Endothelial cell of umbilical vein (primary cell): ENCODE measurements at regions not wholly inside any gene's neighbourhood (a gene's known extent, or its start where the extent isn't known, plus 50 kb on each side); places are given as distances from the start of the nearest gene placed in this dataset.

Source experiments
- BruUV-seq: library from RNA; stranded (reverse); fragments of 400-500 nt; replicated peaks from 2 replicates; lab custom pipeline; 2021; lab: Mats Ljungman, UMichigan
- CTCF ChIA-PET: fragments of 300-600, 350-600 bp; sonication (Branson Sonifier 250); formaldehyde crosslinking; loops from one replicate; lab custom pipeline; 2021; ENCODE audit warnings: antibody characterized with exemption, inconsistent platforms; lab: Charles Lee
- POLR2A ChIA-PET: fragments of 300-600, 350-600 bp; sonication (Branson Sonifier 250); formaldehyde crosslinking; loops from one replicate; lab custom pipeline; 2021; ENCODE audit warnings: antibody characterized with exemption, inconsistent platforms; lab: Charles Lee
- DNase-seq: peaks from one replicate; pipeline ENCODE4 v3.0.0-alpha.2; 2011; ENCODE audit warnings: low read depth, low spot score
- FAIRE-seq: peaks from 2 replicates; lab custom pipeline; 2011; peaks lifted over from hg19 to GRCh38; lab: Jason Lieb, UNC
- H2AFZ ChIP-seq: 2 replicates; pipeline ENCODE4 v1.6.0; 2012; ENCODE audit warnings: low read depth, low read length, control low read depth, inconsistent platforms
- H3K27ac ChIP-seq: 2 replicates; pipeline ENCODE4 v1.5.1; 2011; ENCODE audit warnings: low read depth, mild to moderate bottlenecking, control low read depth, low read length, moderate library complexity; ENCODE audit not compliant: insufficient read depth
- H3K27me3 ChIP-seq, 2 experiments: 2 replicates each; pipeline versions ENCODE4 v1.6.0 to v1.6.1; 2011; ENCODE audit warnings: low read length in 2 of 2, mixed read lengths in 1 of 2; ENCODE audit not compliant: control insufficient read depth in 2 of 2, insufficient read depth in 2 of 2
- H3K36me3 ChIP-seq, 2 experiments: 2 replicates in 1 of 2; 3 replicates in 1 of 2; pipeline ENCODE4 v1.5.1; 2011; ENCODE audit warnings: low read length in 2 of 2, mild to moderate bottlenecking in 1 of 2, moderate library complexity in 1 of 2; ENCODE audit not compliant: control insufficient read depth in 2 of 2, insufficient read depth in 2 of 2; ENCODE audit errors: extremely low read depth in 1 of 2
- H3K4me1 ChIP-seq: 3 replicates; pipeline ENCODE4 v1.5.1; 2011; ENCODE audit warnings: mild to moderate bottlenecking, low read length; ENCODE audit not compliant: control insufficient read depth, insufficient read depth; ENCODE audit errors: extremely low read depth
- H3K4me2 ChIP-seq: 2 replicates; pipeline ENCODE4 v1.6.1; 2011; ENCODE audit warnings: low read length, control low read depth, mixed read lengths; ENCODE audit not compliant: insufficient read depth
- H3K4me3 ChIP-seq, 3 experiments: fragments of 200-600 bp in 1 of 3; sonication (generic), shearing (Covaris generic) in 1 of 3; replicated peaks in 1 of 3; 2 replicates each; pipeline ENCODE4 v1.5.1; 2011 to 2016; ENCODE audit warnings: control low read depth in 3 of 3, low read length in 3 of 3, mild to moderate bottlenecking in 2 of 3, inconsistent platforms in 1 of 3, low read depth in 1 of 3, moderate library complexity in 1 of 3; ENCODE audit not compliant: insufficient read depth in 1 of 3
- H3K79me2 ChIP-seq: 2 replicates; pipeline ENCODE4 v1.6.0; 2012; ENCODE audit warnings: low read length, inconsistent platforms; ENCODE audit not compliant: control insufficient read depth, insufficient read depth
- H3K9ac ChIP-seq: replicated peaks from 2 replicates; pipeline ENCODE3; 2011; ENCODE audit warnings: low read length, control low read depth; ENCODE audit not compliant: insufficient read depth; ENCODE audit errors: extremely low read depth
- H3K9me1 ChIP-seq: replicated peaks from 3 replicates; pipeline ENCODE4 v1.6.0; 2011; ENCODE audit warnings: mild to moderate bottlenecking, low read length; ENCODE audit not compliant: control insufficient read depth, insufficient read depth; ENCODE audit errors: extremely low read depth
- H3K9me3 ChIP-seq: replicated peaks from 2 replicates; pipeline ENCODE4 v1.5.1; 2012; ENCODE audit warnings: low read length, inconsistent platforms; ENCODE audit not compliant: control insufficient read depth, insufficient read depth
- H4K20me1 ChIP-seq: replicated peaks from 2 replicates; pipeline ENCODE3; 2011; ENCODE audit warnings: mild to moderate bottlenecking, low read length; ENCODE audit not compliant: control insufficient read depth, insufficient read depth; ENCODE audit errors: extremely low read depth
- CTCF ChIP-seq, 2 donors: IDR thresholded peaks; 1 replicate in 1 of 2; 2 replicates in 1 of 2; pipeline ENCODE4 v1.5.1; 2011; ENCODE audit warnings: low read length in 2 of 2, mild to moderate bottlenecking in 2 of 2, moderate library complexity in 2 of 2, control low read depth in 1 of 2, inconsistent platforms in 1 of 2, low read depth in 1 of 2; ENCODE audit not compliant: insufficient read depth in 1 of 2; ENCODE audit errors: extremely low read depth in 1 of 2
- EZH2 ChIP-seq: IDR thresholded peaks from 2 replicates; pipeline ENCODE4 v1.6.1; 2012; ENCODE audit warnings: borderline replicate concordance, low read depth, mild to moderate bottlenecking, moderate library complexity, low read length, inconsistent platforms; ENCODE audit not compliant: severe bottlenecking
- FOS ChIP-seq: IDR thresholded peaks from 2 replicates; pipeline ENCODE4 v1.6.1; 2011; ENCODE audit warnings: mild to moderate bottlenecking, low read length, moderate library complexity, borderline replicate concordance; ENCODE audit not compliant: insufficient read depth
- GATA2 ChIP-seq: IDR thresholded peaks from 2 replicates; pipeline ENCODE4 v1.7.0; 2011; ENCODE audit warnings: low read depth, mild to moderate bottlenecking, moderate library complexity, mixed read lengths, low read length; ENCODE audit not compliant: insufficient read length, insufficient read depth
- JUN ChIP-seq: IDR thresholded peaks from 2 replicates; pipeline ENCODE4 v1.6.1; 2011; ENCODE audit warnings: borderline replicate concordance, low read depth; ENCODE audit not compliant: insufficient read length, insufficient read depth
- MAX ChIP-seq: IDR thresholded peaks from 2 replicates; pipeline ENCODE4 v1.6.1; 2011; ENCODE audit not compliant: insufficient read depth, insufficient read length
- MYC ChIP-seq: IDR thresholded peaks from one replicate; pipeline ENCODE4 v1.6.1; 2011; ENCODE audit warnings: mild to moderate bottlenecking, low read depth, low read length
- POLR2A ChIP-seq: IDR thresholded peaks from 2 replicates; pipeline ENCODE4 v1.6.1; 2012; ENCODE audit warnings: low read depth, mild to moderate bottlenecking, control low read depth, low read length
- POLR2AphosphoS5 ChIP-seq: IDR thresholded peaks from 2 replicates; pipeline ENCODE4 v1.6.1; 2012; ENCODE audit warnings: low read depth, mild to moderate bottlenecking, control low read depth, low read length, moderate library complexity; ENCODE audit not compliant: insufficient read depth
- dilution Hi-C: fragments of 300-500 bp; cut with MboI; formaldehyde crosslinking; loops from one replicate; pipeline ENCODE4 v1.15.0; 2019; ENCODE audit warnings: low sequenced_read_pairs; ENCODE audit not compliant: extremely low pct_ligation_motif_present
- intact Hi-C: fragments of 100-400 bp; cut with micrococcal nuclease; formaldehyde crosslinking; loops from one replicate; pipeline ENCODE4 v1.10.0; 2022

- FAIRE-seq (no peak), DNase-seq (no peak)
- Histone ChIP-seq H3K9me1 (no peaks in the 10 kb centered on the region), H3K4me1 (no peaks in the 10 kb centered on the region), H4K20me1 (no peaks in the 10 kb centered on the region), H3K9me3 (no peaks in the 10 kb centered on the region), H3K27ac (no peak overlapping the region), H3K36me3 (no peaks in the 10 kb centered on the region), H3K4me2 (no peak overlapping the region), H2AFZ (no peak overlapping the region), H3K4me3 (no peak overlapping the region), H3K79me2 (no peaks in the 10 kb centered on the region), H3K27me3 (no peaks in the 10 kb centered on the region), H3K9ac (no peak overlapping the region)
- POLR2A ChIA-PET, result no interaction called here
- dilution Hi-C loops (no loop called here), intact Hi-C loops (no loop called here)
- CTCF ChIA-PET, result no interaction called here
- BruUV-seq, result no TSS peak
- TF ChIP-seq POLR2A (no peak), CTCF (IDR thresholded peaks at IDR 0.05; ENCODE audit: extremely low read depth in 1 of 2, insufficient read depth in 1 of 2, low read depth in 1 of 2, low read length in 2 of 2) (no peak), MAX (no peak), GATA2 (no peak), MYC (no peak)
These were observed 122.0 kb upstream of the AHR start for GRCh38 chr7:17176371-17177032.

- Histone ChIP-seq H3K9me1 (no peaks in the 10 kb centered on the region), H3K27ac (no peak overlapping the region), H3K36me3 (no peaks in the 10 kb centered on the region), H3K9ac (no peak overlapping the region), H3K4me2 (no peak overlapping the region), H3K4me1 (no peaks in the 10 kb centered on the region), H4K20me1 (no peaks in the 10 kb centered on the region), H3K79me2 (no peaks in the 10 kb centered on the region), H3K27me3 (no peaks in the 10 kb centered on the region), H3K4me3 (no peak overlapping the region), H3K9me3 (no peaks in the 10 kb centered on the region), H2AFZ (no peak overlapping the region)
- FAIRE-seq, result no peak
- no TSS peak for BruUV-seq
- ChIA-PET CTCF (interaction anchor here (1.0 kb wide), 1 partner anchor 123 kb away, joined by 3 read pairs; no protein-coding TSS in a partner anchor), POLR2A (no interaction called here)
- no peak for DNase-seq
- intact Hi-C loops (no loop called here), dilution Hi-C loops (no loop called here)
- TF ChIP-seq MAX (no peak), POLR2A (no peak), GATA2 (no peak), JUN (no peak), POLR2AphosphoS5 (no peak), FOS (no peak), EZH2 (no peak), MYC (no peak), CTCF (IDR thresholded peaks at IDR 0.05; ENCODE audit: extremely low read depth in 1 of 2, insufficient read depth in 1 of 2, low read depth in 1 of 2, low read length in 2 of 2) (no peak)
These were observed 119.9 kb upstream of the AHR start for GRCh38 chr7:17178545-17178944.
